ENCODE measurements at regions not wholly inside any gene's neighbourhood (a gene's known extent, or its start where the extent isn't known, plus 50 kb on each side); places are given as distances from the start of the nearest gene placed in this dataset.

DNA sequence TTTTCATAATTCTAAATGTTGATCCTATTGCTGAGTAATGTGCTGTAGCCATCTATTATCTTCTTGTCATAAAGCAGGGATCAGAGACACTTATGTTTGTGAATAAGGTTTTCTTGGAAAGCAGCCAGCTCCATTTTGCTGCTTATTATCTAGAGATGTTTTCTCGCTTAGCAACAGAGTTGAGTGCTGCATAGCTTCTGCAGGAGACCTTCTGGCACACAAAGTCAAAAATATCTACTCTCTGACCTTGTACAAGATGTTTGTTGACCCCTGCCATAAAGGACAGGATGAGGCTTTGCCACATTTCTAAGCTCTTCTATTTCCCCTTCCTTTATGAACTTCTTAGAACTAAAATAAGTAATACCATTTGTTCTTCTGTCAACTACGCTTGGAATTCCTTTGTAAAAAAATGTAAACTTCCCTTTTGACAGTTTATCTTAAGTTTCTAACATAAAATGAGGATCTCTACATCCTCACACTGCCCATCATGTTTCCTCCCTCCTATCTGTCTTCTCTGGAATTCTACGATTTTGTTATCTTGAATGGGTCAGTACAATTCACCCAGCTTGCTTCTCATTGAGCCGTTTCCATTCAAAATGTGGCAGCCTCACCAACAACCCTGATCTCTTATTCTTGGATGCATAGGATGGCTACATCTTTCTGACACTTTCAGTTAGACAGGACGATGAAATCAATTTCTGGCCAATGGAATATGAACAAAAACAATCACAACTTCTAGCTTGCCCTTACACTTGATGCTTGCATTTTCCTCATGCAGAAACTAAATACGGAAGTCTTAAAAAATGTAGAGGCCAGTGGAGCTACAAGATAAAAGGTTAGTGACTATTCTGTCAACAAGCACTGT lies 1377.0 kb downstream of the SUCLG1 start:
- TF ChIP-seq, protein P1, sequence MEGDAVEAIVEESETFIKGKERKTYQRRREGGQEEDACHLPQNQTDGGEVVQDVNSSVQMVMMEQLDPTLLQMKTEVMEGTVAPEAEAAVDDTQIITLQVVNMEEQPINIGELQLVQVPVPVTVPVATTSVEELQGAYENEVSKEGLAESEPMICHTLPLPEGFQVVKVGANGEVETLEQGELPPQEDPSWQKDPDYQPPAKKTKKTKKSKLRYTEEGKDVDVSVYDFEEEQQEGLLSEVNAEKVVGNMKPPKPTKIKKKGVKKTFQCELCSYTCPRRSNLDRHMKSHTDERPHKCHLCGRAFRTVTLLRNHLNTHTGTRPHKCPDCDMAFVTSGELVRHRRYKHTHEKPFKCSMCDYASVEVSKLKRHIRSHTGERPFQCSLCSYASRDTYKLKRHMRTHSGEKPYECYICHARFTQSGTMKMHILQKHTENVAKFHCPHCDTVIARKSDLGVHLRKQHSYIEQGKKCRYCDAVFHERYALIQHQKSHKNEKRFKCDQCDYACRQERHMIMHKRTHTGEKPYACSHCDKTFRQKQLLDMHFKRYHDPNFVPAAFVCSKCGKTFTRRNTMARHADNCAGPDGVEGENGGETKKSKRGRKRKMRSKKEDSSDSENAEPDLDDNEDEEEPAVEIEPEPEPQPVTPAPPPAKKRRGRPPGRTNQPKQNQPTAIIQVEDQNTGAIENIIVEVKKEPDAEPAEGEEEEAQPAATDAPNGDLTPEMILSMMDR (conservative IDR thresholded peaks at IDR 0.05; ENCODE audit: low read depth, low read length), result no peak
- H3K4me3 ChIP-seq (ENCODE audit: low read length), result no peak overlapping the region
- peak; percentile 63 for DNase-seq (ENCODE audit: low read depth)

DNA sequence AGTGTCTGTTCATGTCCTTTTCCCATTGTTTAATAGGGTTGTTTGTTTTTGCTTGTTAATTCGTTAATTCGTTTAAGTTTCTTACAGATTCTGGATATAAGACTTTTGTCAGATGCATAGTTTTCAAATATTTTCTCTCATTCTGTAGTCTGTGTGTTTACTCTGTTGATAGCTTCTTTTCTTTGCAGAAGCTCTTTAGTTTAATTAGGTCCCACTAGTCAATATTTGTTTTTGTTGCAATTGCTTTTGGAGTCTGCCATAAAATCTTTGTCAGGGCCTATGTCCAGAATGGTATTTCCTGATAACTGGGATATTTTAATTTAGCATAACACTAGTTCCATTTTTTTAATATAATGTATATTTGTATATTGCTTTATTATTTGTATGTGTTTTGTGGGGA lies 1380.1 kb downstream of the SUCLG1 start:
- no peak overlapping the region for H3K4me3 ChIP-seq (ENCODE audit: low read length)
- TF ChIP-seq, protein P1 (conservative IDR thresholded peaks at IDR 0.05; ENCODE audit: low read depth, low read length), result no peak
- no peak for DNase-seq (ENCODE audit: low read depth)

DNA sequence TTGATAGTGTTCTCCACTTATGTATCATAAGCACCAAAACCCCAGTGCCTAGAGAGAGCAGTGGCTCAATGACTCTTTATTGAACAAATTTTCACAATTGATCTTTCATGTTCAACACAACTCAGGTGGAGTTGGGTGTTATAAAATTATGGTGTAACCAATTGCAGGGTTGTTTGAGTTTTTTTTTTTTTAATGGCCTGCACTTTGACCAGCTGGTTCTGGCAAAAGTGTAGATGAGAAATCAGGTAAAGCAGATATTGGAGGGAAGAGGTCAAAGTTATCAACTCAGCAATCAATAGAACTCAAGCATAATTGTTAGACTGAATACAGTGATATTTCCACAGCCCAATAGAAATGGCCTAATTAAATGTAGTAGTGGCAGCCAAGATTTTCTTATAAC lies 1386.3 kb downstream of the SUCLG1 start:
- no peak for DNase-seq (ENCODE audit: low read depth)
- no peak overlapping the region for H3K4me3 ChIP-seq (ENCODE audit: low read length)
- TF ChIP-seq, protein P1 (conservative IDR thresholded peaks at IDR 0.05; ENCODE audit: low read depth, low read length), result no peak

DNA sequence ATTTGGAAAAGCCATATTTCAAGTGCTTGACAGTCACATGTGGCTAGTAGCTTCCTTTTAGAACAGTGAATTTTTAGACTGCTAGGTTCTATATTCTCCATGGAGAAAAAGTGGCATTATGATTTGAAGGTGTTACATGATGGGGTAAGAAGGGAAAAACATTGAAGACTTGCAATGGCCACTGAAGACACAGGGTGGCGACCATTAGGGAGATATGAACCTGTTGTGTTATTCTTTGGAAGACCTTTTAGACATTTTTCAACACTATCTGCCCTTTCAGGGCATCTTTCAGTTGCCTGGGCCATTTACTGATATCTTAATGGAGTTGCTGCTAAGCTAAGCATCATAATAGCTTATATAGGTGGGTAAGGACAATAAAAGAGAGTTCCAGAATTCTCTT lies 1387.2 kb downstream of the SUCLG1 start:
- H3K4me3 ChIP-seq (ENCODE audit: low read length), result no peak overlapping the region
- TF ChIP-seq, protein P1 (conservative IDR thresholded peaks at IDR 0.05; ENCODE audit: low read depth, low read length), result no peak
- no peak for DNase-seq (ENCODE audit: low read depth)

DNA sequence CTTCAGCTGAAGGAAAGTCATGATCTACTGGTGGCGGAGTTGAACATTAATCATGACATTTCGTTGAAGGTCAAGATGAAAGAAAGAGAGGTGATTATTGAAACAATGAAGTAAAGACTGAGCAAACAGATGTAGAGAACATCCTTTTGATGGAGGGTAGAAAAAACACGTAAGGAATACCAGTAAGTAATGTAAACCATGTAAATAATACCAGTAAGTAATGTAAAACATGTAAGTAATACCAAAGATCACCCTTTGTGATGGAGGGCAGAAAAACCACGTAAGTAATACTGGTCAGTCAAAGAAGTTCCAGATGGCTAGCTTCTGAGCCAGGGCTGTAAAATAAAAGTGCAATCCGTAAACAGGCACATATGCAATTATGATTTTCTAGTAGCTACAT lies 1387.7 kb downstream of the SUCLG1 start:
- TF ChIP-seq, protein P1 (conservative IDR thresholded peaks at IDR 0.05; ENCODE audit: low read depth, low read length), result no peak
- DNase-seq (ENCODE audit: low read depth), result no peak

DNA sequence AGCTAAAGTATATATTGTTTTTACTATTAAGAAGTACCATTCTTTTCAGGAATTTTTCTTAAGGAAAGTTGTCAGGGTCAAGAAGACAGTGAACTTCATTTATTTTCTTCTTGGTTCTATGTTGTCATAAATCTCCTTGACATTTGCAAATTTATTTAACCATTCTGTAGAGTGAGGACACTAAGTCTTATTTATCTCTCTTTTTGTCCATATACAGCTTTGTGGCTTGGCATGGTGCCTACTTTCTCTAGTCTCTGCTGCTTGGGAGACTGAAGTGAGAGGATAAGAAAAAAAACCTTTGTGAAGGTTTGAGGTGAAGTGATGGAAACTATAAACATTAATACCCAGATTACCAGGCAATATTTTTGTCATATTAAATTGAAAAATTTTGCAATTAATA lies 1389.4 kb downstream of the SUCLG1 start:
- H3K4me3 ChIP-seq (ENCODE audit: low read length), result no peak overlapping the region
- peak; percentile 34 for DNase-seq (ENCODE audit: low read depth)
- TF ChIP-seq, protein P1 (conservative IDR thresholded peaks at IDR 0.05; ENCODE audit: low read depth, low read length), result no peak

More for the DNA sequence above, 1387.7 kb downstream of the SUCLG1 start:
- H3K4me3 ChIP-seq (ENCODE audit: low read length), result no peak overlapping the region

DNA sequence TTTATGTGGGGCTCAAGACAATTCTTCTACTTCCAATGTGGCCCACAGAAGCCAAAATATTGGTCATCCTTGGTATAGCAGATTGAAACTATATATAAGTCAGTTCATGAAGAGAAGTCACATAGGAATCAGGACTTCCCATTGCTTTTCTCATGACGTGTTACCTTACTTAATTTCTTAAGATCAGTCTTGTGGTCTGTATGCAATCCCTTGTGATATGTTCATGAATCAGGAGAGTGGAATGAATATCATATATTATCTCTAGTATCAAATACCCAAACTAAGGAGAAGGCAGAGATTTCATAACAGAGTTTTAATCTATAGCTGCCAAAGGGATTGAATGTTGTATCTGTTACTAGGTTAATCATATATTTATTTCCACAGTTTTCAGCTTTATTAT lies 1390.4 kb downstream of the SUCLG1 start:
- peak; percentile 62 for DNase-seq (ENCODE audit: low read depth)
- TF ChIP-seq, protein P1 (conservative IDR thresholded peaks at IDR 0.05; ENCODE audit: low read depth, low read length), result no peak

More for the DNA sequence above, 1390.4 kb downstream of the SUCLG1 start:
- H3K4me3 ChIP-seq (ENCODE audit: low read length), result no peak overlapping the region
